Central memory CD8-positive, alpha-beta T cell (primary cell): ENCODE measurements at regions not wholly inside any gene's neighbourhood (a gene's known extent, or its start where the extent isn't known, plus 50 kb on each side); places are given as distances from the start of the nearest gene placed in this dataset.

Experiments used
- ATAC-seq: fragments of 150-1000 bp; cut with Tn5 transposase; replicated peaks from 2 replicates; pipeline ENCODE4 v1.10.0; 2022; ENCODE audit warnings: mild to moderate bottlenecking, moderate FRiP score, moderate number of reproducible peaks; ENCODE audit not compliant: poor library complexity, severe bottlenecking; ENCODE audit errors: extremely low read depth
- DNase-seq, 2 donors: peaks; one replicate each; pipeline ENCODE4 v3.0.0; 2021; ENCODE audit warnings: low spot score in 2 of 2
- H3K27ac Mint-ChIP-seq: one replicate; pipeline ENCODE4 v1.8.0; 2022; ENCODE audit warnings: low read depth, mild to moderate bottlenecking, moderate library complexity, mixed read lengths
- H3K27me3 Mint-ChIP-seq: one replicate; pipeline ENCODE4 v1.8.0; 2022; ENCODE audit warnings: mixed read lengths
- H3K36me3 Mint-ChIP-seq: one replicate; pipeline ENCODE4 v1.8.0; 2022; ENCODE audit warnings: mild to moderate bottlenecking, moderate library complexity, mixed read lengths; ENCODE audit not compliant: insufficient read depth
- H3K4me1 Mint-ChIP-seq: one replicate; pipeline ENCODE4 v1.8.0; 2022; ENCODE audit warnings: mixed read lengths
- H3K4me3 Mint-ChIP-seq: one replicate; pipeline ENCODE4 v1.8.0; 2022; ENCODE audit warnings: mild to moderate bottlenecking, moderate library complexity, mixed read lengths
- H3K9me3 Mint-ChIP-seq: one replicate; pipeline ENCODE4 v1.8.0; 2022; ENCODE audit warnings: mixed read lengths

- peaks cover 8% of the 10 kb centered on the region for H3K27me3 Mint-ChIP-seq
- ATAC-seq (no peak), DNase-seq (no peak)
- peaks cover 3% of the 10 kb centered on the region for H3K36me3 Mint-ChIP-seq
- no peak overlapping the region for H3K4me3 Mint-ChIP-seq
- no peak overlapping the region for H3K27ac Mint-ChIP-seq
- H3K4me1 Mint-ChIP-seq, result no peaks in the 10 kb centered on the region
- H3K9me3 Mint-ChIP-seq, result no peaks in the 10 kb centered on the region
These were observed 223.6 kb upstream of the RREB1 start for GRCh38 chr6:6884193-6884627.

- DNase-seq (no peak), ATAC-seq (no peak)
- Mint-ChIP-seq H3K9me3 (no peaks in the 10 kb centered on the region), H3K27ac (no peak overlapping the region), H3K4me1 (no peaks in the 10 kb centered on the region), H3K36me3 (no peaks in the 10 kb centered on the region), H3K4me3 (no peak overlapping the region), H3K27me3 (peaks cover 8% of the 10 kb centered on the region)
These were observed 222.8 kb upstream of the RREB1 start for GRCh38 chr6:6884916-6885315.

DNA sequence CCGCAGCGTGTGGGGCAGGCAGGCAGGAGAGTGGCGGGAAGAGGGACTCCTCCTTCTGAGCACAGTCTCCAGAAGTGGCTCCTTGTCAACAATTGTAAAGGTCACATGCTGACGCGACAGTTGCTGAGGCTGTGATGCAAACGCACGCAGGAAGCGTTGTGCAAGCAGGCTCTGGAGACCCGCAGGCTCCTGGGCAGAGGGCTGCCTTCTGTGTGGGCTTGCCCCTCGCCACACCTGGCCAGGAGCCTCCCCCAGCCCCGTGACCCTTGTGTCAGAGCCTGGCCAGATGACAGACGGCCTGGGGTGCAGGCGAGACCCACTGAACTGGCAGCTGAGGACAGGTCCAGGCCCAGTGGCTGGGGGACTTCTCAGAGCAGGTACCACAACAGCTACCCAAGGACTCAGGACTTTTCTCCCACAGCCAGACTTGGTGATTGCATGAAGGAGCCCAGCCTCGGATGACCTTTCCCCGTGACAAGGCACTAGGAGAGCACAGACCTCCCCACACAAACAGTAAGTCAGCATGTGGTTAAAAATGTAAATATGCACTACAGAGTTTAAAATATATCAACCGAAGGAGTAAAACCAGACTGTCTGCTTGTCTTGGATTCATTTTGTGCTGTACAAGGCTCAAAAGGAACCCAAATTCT is 222.1 kb upstream of the RREB1 start:
- H3K4me1 Mint-ChIP-seq, result no peaks in the 10 kb centered on the region
- H3K4me3 Mint-ChIP-seq, result no peak overlapping the region
- H3K27me3 Mint-ChIP-seq, result peaks cover 8% of the 10 kb centered on the region
- no peak overlapping the region for H3K27ac Mint-ChIP-seq
- H3K9me3 Mint-ChIP-seq, result no peaks in the 10 kb centered on the region
- ATAC-seq, result no peak
- H3K36me3 Mint-ChIP-seq, result no peaks in the 10 kb centered on the region
- DNase-seq, result no peak

- Mint-ChIP-seq H3K36me3 (no peaks in the 10 kb centered on the region), H3K9me3 (no peaks in the 10 kb centered on the region), H3K4me3 (no peak overlapping the region), H3K4me1 (no peaks in the 10 kb centered on the region), H3K27ac (no peak overlapping the region), H3K27me3 (peaks cover 8% of the 10 kb centered on the region)
- ATAC-seq (no peak), DNase-seq (no peak)
These were observed 221.4 kb upstream of the RREB1 start for GRCh38 chr6:6886171-6886885.

GRCh38 chr6:6886886-6887285 is 220.9 kb upstream of the RREB1 start:
- no peaks in the 10 kb centered on the region for H3K4me1 Mint-ChIP-seq

DNA sequence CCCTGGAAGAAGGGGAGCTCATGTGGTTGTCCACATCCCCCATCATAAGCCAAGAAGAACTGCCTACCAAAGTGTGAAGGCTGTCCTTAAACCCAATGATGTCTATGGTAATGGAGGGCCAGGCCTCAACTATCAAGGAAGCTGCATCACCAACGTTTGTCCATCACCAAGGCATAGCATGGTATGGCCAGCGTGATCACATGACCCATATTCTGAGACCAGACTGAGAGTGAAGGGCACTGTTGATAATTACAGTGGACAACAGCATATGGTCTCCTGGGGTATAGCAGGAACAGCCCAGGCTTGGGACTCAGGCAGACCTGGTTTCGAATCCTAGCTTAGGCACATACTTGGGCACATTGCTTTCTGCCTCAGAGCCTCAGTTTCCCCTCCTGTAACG is 218.2 kb upstream of the RREB1 start:
- H3K4me3 Mint-ChIP-seq, result no peak overlapping the region
- H3K27ac Mint-ChIP-seq, result no peak overlapping the region
- DNase-seq (no peak), ATAC-seq (no peak)
- no peaks in the 10 kb centered on the region for H3K36me3 Mint-ChIP-seq
- H3K9me3 Mint-ChIP-seq, result no peaks in the 10 kb centered on the region
- peaks cover 9% of the 10 kb centered on the region for H3K27me3 Mint-ChIP-seq
- H3K4me1 Mint-ChIP-seq, result no peaks in the 10 kb centered on the region

More at GRCh38 chr6:6886886-6887285, 220.9 kb upstream of the RREB1 start:
- Mint-ChIP-seq H3K27ac (no peak overlapping the region), H3K36me3 (no peaks in the 10 kb centered on the region), H3K4me3 (no peak overlapping the region), H3K9me3 (no peaks in the 10 kb centered on the region), H3K27me3 (peaks cover 8% of the 10 kb centered on the region)
- DNase-seq (no peak), ATAC-seq (no peak)

DNA sequence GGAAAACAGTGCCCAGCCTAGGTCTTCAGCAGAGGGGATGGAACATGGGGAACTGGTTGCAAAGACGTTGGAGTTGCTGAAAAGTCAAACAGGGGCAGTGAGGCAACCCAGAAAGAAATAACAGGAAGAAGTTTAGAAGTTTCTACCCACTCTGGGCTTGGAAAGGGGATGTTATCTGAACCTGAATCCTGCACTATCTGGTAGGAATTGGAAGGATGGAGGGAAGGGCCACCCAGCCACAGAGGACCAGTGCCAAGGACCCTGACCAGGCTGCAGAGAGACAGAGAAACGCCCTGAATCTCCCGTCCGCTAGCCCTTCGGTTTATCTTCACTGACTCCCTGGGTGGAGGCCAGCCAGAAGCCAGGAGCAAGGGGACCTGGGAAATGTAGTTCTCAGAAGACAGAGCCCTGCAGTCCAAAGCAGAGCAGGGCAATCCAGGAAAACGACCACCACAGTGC is 217.3 kb upstream of the RREB1 start:
- Mint-ChIP-seq H3K4me3 (no peak overlapping the region), H3K9me3 (no peaks in the 10 kb centered on the region), H3K36me3 (no peaks in the 10 kb centered on the region), H3K27ac (no peak overlapping the region), H3K4me1 (no peaks in the 10 kb centered on the region), H3K27me3 (peaks cover 11% of the 10 kb centered on the region)
- DNase-seq (no peak), ATAC-seq (no peak)

GRCh38 chr6:6891125-6891721 is 216.5 kb upstream of the RREB1 start:
- Mint-ChIP-seq H3K27me3 (peaks cover 11% of the 10 kb centered on the region), H3K36me3 (no peaks in the 10 kb centered on the region), H3K4me1 (no peaks in the 10 kb centered on the region), H3K9me3 (no peaks in the 10 kb centered on the region), H3K4me3 (no peak overlapping the region), H3K27ac (no peak overlapping the region)
- DNase-seq (no peak), ATAC-seq (no peak)

DNA sequence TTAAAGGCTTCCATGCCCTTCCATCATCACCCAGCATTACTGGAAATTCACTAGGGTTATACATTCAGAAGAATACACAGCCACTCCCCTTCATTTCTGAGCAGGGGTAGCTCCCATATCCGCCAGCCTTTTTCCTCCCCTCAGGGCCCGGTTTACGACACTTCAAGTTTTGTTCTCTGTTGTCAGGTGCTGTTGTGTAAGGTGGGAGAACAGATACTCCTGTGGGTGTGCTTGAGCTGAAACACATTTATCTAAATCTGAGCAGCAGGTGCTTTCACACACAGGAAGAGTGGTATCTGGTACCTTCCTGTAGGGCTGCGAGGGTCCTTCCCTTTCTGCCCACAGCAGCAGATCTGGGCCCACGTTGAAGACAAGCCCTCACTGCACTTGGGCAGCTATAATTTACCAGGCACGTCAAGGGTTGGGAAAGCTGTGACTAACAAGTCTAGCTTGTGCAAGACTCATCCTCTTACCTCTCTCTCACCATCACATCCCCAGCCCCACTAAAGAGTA is 215.8 kb upstream of the RREB1 start:
- DNase-seq, result no peak
- Mint-ChIP-seq H3K4me1 (no peaks in the 10 kb centered on the region), H3K27me3 (peaks cover 11% of the 10 kb centered on the region), H3K9me3 (no peaks in the 10 kb centered on the region), H3K4me3 (no peak overlapping the region), H3K27ac (no peak overlapping the region), H3K36me3 (no peaks in the 10 kb centered on the region)
- ATAC-seq, result no peak

- no peak overlapping the region for H3K4me3 Mint-ChIP-seq
- H3K36me3 Mint-ChIP-seq, result no peaks in the 10 kb centered on the region
- H3K4me1 Mint-ChIP-seq, result no peaks in the 10 kb centered on the region
- H3K27me3 Mint-ChIP-seq, result peaks cover 11% of the 10 kb centered on the region
- no peak overlapping the region for H3K27ac Mint-ChIP-seq
- DNase-seq (no peak), ATAC-seq (no peak)
- no peaks in the 10 kb centered on the region for H3K9me3 Mint-ChIP-seq
These were observed 214.8 kb upstream of the RREB1 start for GRCh38 chr6:6892744-6893583.

- no peaks in the 10 kb centered on the region for H3K4me1 Mint-ChIP-seq
These were observed 214.1 kb upstream of the RREB1 start for GRCh38 chr6:6893701-6894100.

GRCh38 chr6:6895929-6896328 is 211.8 kb upstream of the RREB1 start:
- H3K27ac Mint-ChIP-seq, result no peak overlapping the region
- no peak for DNase-seq
- H3K9me3 Mint-ChIP-seq, result no peaks in the 10 kb centered on the region
- H3K4me3 Mint-ChIP-seq, result no peak overlapping the region
- no peaks in the 10 kb centered on the region for H3K36me3 Mint-ChIP-seq
- peaks cover 23% of the 10 kb centered on the region for H3K27me3 Mint-ChIP-seq
- no peaks in the 10 kb centered on the region for H3K4me1 Mint-ChIP-seq
- ATAC-seq, result no peak

More at GRCh38 chr6:6893701-6894100, 214.1 kb upstream of the RREB1 start:
- Mint-ChIP-seq H3K9me3 (no peaks in the 10 kb centered on the region), H3K27ac (no peak overlapping the region), H3K4me3 (no peak overlapping the region), H3K36me3 (no peaks in the 10 kb centered on the region), H3K27me3 (peaks cover 11% of the 10 kb centered on the region)
- DNase-seq (no peak), ATAC-seq (no peak)
